Peyer's patch (tissue), 4 donors: ENCODE measurements at regions not wholly inside any gene's neighbourhood (a gene's known extent, or its start where the extent isn't known, plus 50 kb on each side); places are given as distances from the start of the nearest gene placed in this dataset.
"Not testable (repeated sequence)": the region's sequence is repeated elsewhere in the genome, so short reads cannot be mapped to it uniquely, and the experiment has no call there.

ENCODE experiments used
- DNase-seq, 3 donors: peaks; one replicate each; pipeline ENCODE4 v3.0.0-alpha.2; 2017 to 2019
- H3K27ac ChIP-seq, 4 donors: fragments of 200-600 bp; sonication (generic); one replicate each; pipeline ENCODE4 v1.5.1; 2016 to 2019
- H3K27me3 ChIP-seq, 2 donors: fragments of 200-600 bp; sonication (generic); one replicate each; pipeline ENCODE4 v1.5.1; 2019
- H3K36me3 ChIP-seq, 3 donors: fragments of 200-600 bp; sonication (generic); one replicate each; pipeline ENCODE4 v1.5.1; 2016 to 2019
- H3K4me1 ChIP-seq, 4 donors: fragments of 200-600 bp; sonication (generic); one replicate each; pipeline ENCODE4 v1.5.1; 2016 to 2019
- H3K4me3 ChIP-seq, 4 donors: fragments of 200-600 bp; sonication (generic); 1 replicate in 3 of 4; 2 replicates in 1 of 4; pipeline ENCODE4 v1.5.1; 2016 to 2019; ENCODE audit warnings: mild to moderate bottlenecking in 1 of 4
- H3K9me3 ChIP-seq, 4 donors: fragments of 200-600 bp; sonication (generic); one replicate each; pipeline ENCODE4 v1.5.1; 2016 to 2019; ENCODE audit warnings: mild to moderate bottlenecking in 1 of 4
- CTCF ChIP-seq, 6 experiments: fragments of 450-650 bp in 4 of 6; fragments of 200-600 bp in 2 of 6; sonication (generic) in 1 of 6; IDR thresholded peaks; one replicate each; pipeline ENCODE4 v1.5.1; 2017 to 2019; ENCODE audit warnings: antibody characterized with exemption in 6 of 6, mild to moderate bottlenecking in 3 of 6, moderate library complexity in 1 of 6
- POLR2A ChIP-seq, 2 donors: fragments of 450-650 bp; IDR thresholded peaks; one replicate each; pipeline ENCODE4 v1.5.1; 2017; ENCODE audit warnings: antibody characterized with exemption in 2 of 2, mild to moderate bottlenecking in 2 of 2, moderate library complexity in 2 of 2

- no peak for DNase-seq
- Histone ChIP-seq H3K4me3 (no peak overlapping the region), H3K27ac (no peak overlapping the region), H3K27me3 (no peaks in the 10 kb centered on the region), H3K9me3 (no peaks in the 10 kb centered on the region), H3K4me1 (no peaks in the 10 kb centered on the region), H3K36me3 (no peaks in the 10 kb centered on the region)
- TF ChIP-seq POLR2A (IDR thresholded peaks at IDR 0.05) (no peak), CTCF (IDR thresholded peaks at IDR 0.05) (no peak)
Measured at GRCh38 chr5:156053056-156053455, 273.9 kb upstream of the SGCD start.

- Histone ChIP-seq H3K4me3 (no peak overlapping the region), H3K27ac (no peak overlapping the region), H3K9me3 (no peaks in the 10 kb centered on the region), H3K4me1 (no peaks in the 10 kb centered on the region), H3K36me3 (no peaks in the 10 kb centered on the region), H3K27me3 (no peaks in the 10 kb centered on the region)
- no peak for DNase-seq
- no peak for TF ChIP-seq POLR2A (IDR thresholded peaks at IDR 0.05)
- TF ChIP-seq CTCF (IDR thresholded peaks at IDR 0.05) = no peak
Measured at GRCh38 chr5:156076912-156077311, 250.1 kb upstream of the SGCD start.

- no peak overlapping the region for H3K27ac ChIP-seq
- TF ChIP-seq POLR2A (IDR thresholded peaks at IDR 0.05) = no peak
- no peak for TF ChIP-seq CTCF (IDR thresholded peaks at IDR 0.05)
- no peaks in the 10 kb centered on the region for H3K9me3 ChIP-seq
- DNase-seq = no peak
- no peak overlapping the region for H3K4me3 ChIP-seq
- H3K36me3 ChIP-seq = no peaks in the 10 kb centered on the region
- H3K4me1 ChIP-seq = no peaks in the 10 kb centered on the region
- H3K27me3 ChIP-seq = no peaks in the 10 kb centered on the region
Measured at GRCh38 chr5:156087577-156088110, 239.3 kb upstream of the SGCD start.

GRCh38 chr5:156089955-156090940 lies 236.7 kb upstream of the SGCD start:
- not testable (repeated sequence) for H3K27me3 ChIP-seq, H3K4me3 ChIP-seq, H3K9me3 ChIP-seq, DNase-seq, H3K4me1 ChIP-seq, H3K36me3 ChIP-seq, H3K27ac ChIP-seq

- no peak for DNase-seq
- Histone ChIP-seq H3K4me3 (no peak overlapping the region), H3K36me3 (no peaks in the 10 kb centered on the region), H3K9me3 (no peaks in the 10 kb centered on the region), H3K27ac (no peak overlapping the region), H3K27me3 (no peaks in the 10 kb centered on the region), H3K4me1 (no peaks in the 10 kb centered on the region)
- no peak for TF ChIP-seq POLR2A (IDR thresholded peaks at IDR 0.05)
- no peak for TF ChIP-seq CTCF (IDR thresholded peaks at IDR 0.05)
Measured at GRCh38 chr5:156093024-156093423, 233.9 kb upstream of the SGCD start.

- no peak overlapping the region for H3K4me3 ChIP-seq
- no peaks in the 10 kb centered on the region for H3K4me1 ChIP-seq
- DNase-seq = no peak
- no peaks in the 10 kb centered on the region for H3K9me3 ChIP-seq
- no peak for TF ChIP-seq POLR2A (IDR thresholded peaks at IDR 0.05)
- no peak for TF ChIP-seq CTCF (IDR thresholded peaks at IDR 0.05)
- no peaks in the 10 kb centered on the region for H3K36me3 ChIP-seq
- no peaks in the 10 kb centered on the region for H3K27me3 ChIP-seq
- no peak overlapping the region for H3K27ac ChIP-seq
Measured at GRCh38 chr5:156094001-156094400, 233.0 kb upstream of the SGCD start.
